H9 (cell line): ENCODE measurements at regions not wholly inside any gene's neighbourhood (a gene's known extent, or its start where the extent isn't known, plus 50 kb on each side); places are given as distances from the start of the nearest gene placed in this dataset.

Experiments
- DNase-seq: peaks from one replicate; pipeline ENCODE4 v3.0.0-alpha.2; 2017
- H2AFZ ChIP-seq: one replicate; pipeline ENCODE4 v1.6.1; 2013; ENCODE audit warnings: mild to moderate bottlenecking, low read length, control low read depth, moderate library complexity
- H2AK5ac ChIP-seq: 2 replicates; pipeline ENCODE4 v1.6.1; 2013; ENCODE audit warnings: low read length, control low read depth, mixed read lengths; ENCODE audit not compliant: insufficient read length
- H2BK120ac ChIP-seq: one replicate; pipeline ENCODE4 v1.6.1; 2013; ENCODE audit warnings: low read depth, mild to moderate bottlenecking, low read length, control low read depth, inconsistent platforms; ENCODE audit not compliant: poor library complexity, severe bottlenecking
- H2BK12ac ChIP-seq: 2 replicates; pipeline ENCODE4 v1.6.1; 2013; ENCODE audit warnings: low read length, control low read depth, mixed read lengths, low read depth; ENCODE audit not compliant: insufficient read length
- H2BK15ac ChIP-seq: 2 replicates; pipeline ENCODE4 v1.6.1; 2013; ENCODE audit warnings: low read depth, low read length, control low read depth
- H2BK20ac ChIP-seq: one replicate; pipeline ENCODE4 v1.6.1; 2013; ENCODE audit warnings: low read depth, mild to moderate bottlenecking, low read length, control low read depth, inconsistent platforms; ENCODE audit not compliant: poor library complexity, severe bottlenecking
- H2BK5ac ChIP-seq: 2 replicates; pipeline ENCODE4 v1.6.1; 2013; ENCODE audit warnings: low read length, control low read depth, mixed read lengths; ENCODE audit not compliant: insufficient read length
- H3K14ac ChIP-seq: 2 replicates; pipeline ENCODE4 v1.6.1; 2013; ENCODE audit warnings: low read length, control low read depth; ENCODE audit not compliant: insufficient read depth
- H3K18ac ChIP-seq: 2 replicates; pipeline ENCODE4 v1.6.1; 2013; ENCODE audit warnings: low read depth, mild to moderate bottlenecking, mixed read lengths, low read length, control low read depth; ENCODE audit not compliant: insufficient read length
- H3K23ac ChIP-seq: 2 replicates; pipeline ENCODE4 v1.6.1; 2013; ENCODE audit warnings: low read length, control low read depth, mixed read lengths, low read depth; ENCODE audit not compliant: insufficient read length
- H3K23me2 ChIP-seq: 2 replicates; pipeline ENCODE4 v1.6.1; 2013; ENCODE audit warnings: low read depth, mild to moderate bottlenecking, mixed read lengths, low read length, control low read depth; ENCODE audit not compliant: insufficient read length, poor library complexity, severe bottlenecking
- H3K27ac ChIP-seq: 2 replicates; pipeline ENCODE4 v1.5.1; 2013; ENCODE audit warnings: low read length, control low read depth, mixed read lengths, low read depth; ENCODE audit not compliant: insufficient read length
- H3K27me3 ChIP-seq: 2 replicates; pipeline ENCODE4 v1.6.1; 2013; ENCODE audit warnings: low read length, control low read depth, inconsistent platforms; ENCODE audit not compliant: insufficient read depth
- H3K4ac ChIP-seq: 2 replicates; pipeline ENCODE4 v1.6.1; 2013; ENCODE audit warnings: low read depth, mild to moderate bottlenecking, control low read depth, inconsistent platforms, low read length, moderate library complexity
- H3K4me1 ChIP-seq: 2 replicates; pipeline ENCODE4 v1.6.1; 2013; ENCODE audit warnings: low read length, control low read depth, inconsistent platforms; ENCODE audit not compliant: insufficient read depth
- H3K4me2 ChIP-seq: 2 replicates; pipeline ENCODE4 v1.6.1; 2013; ENCODE audit warnings: low read length, control low read depth, mixed read lengths; ENCODE audit not compliant: insufficient read length, insufficient read depth
- H3K56ac ChIP-seq: 2 replicates; pipeline ENCODE4 v1.6.1; 2013; ENCODE audit warnings: low read depth, mild to moderate bottlenecking, mixed read lengths, low read length, control low read depth; ENCODE audit not compliant: insufficient read length
- H3K79me1 ChIP-seq: 2 replicates; pipeline ENCODE4 v1.6.1; 2013; ENCODE audit warnings: low read depth, mild to moderate bottlenecking, moderate library complexity, low read length, control low read depth, inconsistent platforms; ENCODE audit not compliant: insufficient read depth, poor library complexity, severe bottlenecking
- H3K79me2 ChIP-seq: 2 replicates; pipeline ENCODE4 v1.6.1; 2013; ENCODE audit warnings: low read length, control low read depth, inconsistent platforms; ENCODE audit not compliant: insufficient read depth
- H3K9ac ChIP-seq: 2 replicates; pipeline ENCODE4 v1.6.1; 2013; ENCODE audit warnings: low read length, control low read depth, mixed read lengths; ENCODE audit not compliant: insufficient read length; ENCODE audit errors: extremely low read depth
- H3K9me3 ChIP-seq: one replicate; pipeline ENCODE4 v1.6.1; 2013; ENCODE audit warnings: low read depth, low read length, inconsistent platforms; ENCODE audit not compliant: control insufficient read depth
- H3T11ph ChIP-seq: one replicate; pipeline ENCODE4 v1.6.1; 2013; ENCODE audit warnings: mild to moderate bottlenecking, low read length, control low read depth, inconsistent platforms
- H4K20me1 ChIP-seq: one replicate; pipeline ENCODE4 v1.6.1; 2013; ENCODE audit not compliant: control insufficient read depth, insufficient read length, insufficient read depth
- H4K5ac ChIP-seq: 2 replicates; pipeline ENCODE4 v1.6.1; 2013; ENCODE audit warnings: low read depth, mild to moderate bottlenecking, mixed read lengths, low read length, control low read depth; ENCODE audit not compliant: insufficient read length
- H4K8ac ChIP-seq: replicated peaks from 2 replicates; pipeline ENCODE4 v1.6.1; 2013; ENCODE audit warnings: low read length, control low read depth, mixed read lengths, low read depth; ENCODE audit not compliant: insufficient read length
- H4K91ac ChIP-seq: 2 replicates; pipeline ENCODE4 v1.6.1; 2013; ENCODE audit warnings: low read depth, mild to moderate bottlenecking, moderate library complexity, mixed read lengths, low read length, control low read depth; ENCODE audit not compliant: insufficient read length
- H3K27ac Mint-ChIP-seq, 3 experiments: 2 replicates in 2 of 3; 3 replicates in 1 of 3; pipeline ENCODE4 v1.8.0; 2020 to 2021; ENCODE audit warnings: mixed read lengths in 3 of 3, mild to moderate bottlenecking in 1 of 3, moderate library complexity in 1 of 3
- H3K27me3 Mint-ChIP-seq: 2 replicates; pipeline ENCODE4 v1.8.0; 2021; ENCODE audit warnings: low read depth, mild to moderate bottlenecking, moderate library complexity, mixed read lengths
- H3K36me3 Mint-ChIP-seq, 3 experiments: 2 replicates in 2 of 3; 3 replicates in 1 of 3; pipeline ENCODE4 v1.8.0; 2020 to 2021; ENCODE audit warnings: low read depth in 3 of 3, mixed read lengths in 3 of 3; ENCODE audit not compliant: insufficient read depth in 1 of 3
- H3K4me1 Mint-ChIP-seq, 2 experiments: 2 replicates each; pipeline ENCODE4 v1.8.0; 2020; ENCODE audit warnings: mixed read lengths in 2 of 2
- H3K4me3 Mint-ChIP-seq, 2 experiments: 2 replicates in 1 of 2; 3 replicates in 1 of 2; pipeline ENCODE4 v1.8.0; 2020 to 2021; ENCODE audit warnings: mild to moderate bottlenecking in 2 of 2, mixed read lengths in 2 of 2, moderate library complexity in 1 of 2
- H3K9me3 Mint-ChIP-seq, 2 experiments: 2 replicates in 1 of 2; 3 replicates in 1 of 2; pipeline ENCODE4 v1.8.0; 2020; ENCODE audit warnings: mild to moderate bottlenecking in 2 of 2, mixed read lengths in 2 of 2, moderate library complexity in 1 of 2
- CTCF ChIP-seq: fragments of 200-600 bp; sonication (generic); conservative IDR thresholded peaks from 3 replicates; pipeline ENCODE4 v1.8.0; 2021; ENCODE audit warnings: antibody characterized with exemption, mild to moderate bottlenecking
- WGBS: extraction: QIAGEN DNeasy Blood & Tissue Kit; methylation state at CpG from one replicate; pipeline ENCODE4 v1.1.7; 2013; ENCODE audit warnings: missing lambda C conversion rate, low lambda C conversion rate, mixed read lengths; ENCODE audit not compliant: insufficient read length; ENCODE audit errors: extremely low coverage; 5-methylcytosine and 5-hydroxymethylcytosine counted together

GRCh38 chr11:42802201-42802899 lies 509.4 kb upstream of the API5 start:
- no peak overlapping the region for H2BK5ac ChIP-seq
- no peaks in the 10 kb centered on the region for H3K79me1 ChIP-seq
- H3K9me3 ChIP-seq: no peaks in the 10 kb centered on the region
- Mint-ChIP-seq H3K4me3 (no peak overlapping the region), H3K4me1 (no peaks in the 10 kb centered on the region), H3K36me3 (no peaks in the 10 kb centered on the region; a peak in 1 of 7 replicates), H3K27ac (no peak overlapping the region), H3K27me3 (no peaks in the 10 kb centered on the region), H3K9me3 (peaks cover 0 to 2% of the 10 kb centered on the region in 2 experiments; a peak in 1 of 5 replicates)
- H3K4ac ChIP-seq: no peak overlapping the region
- no peaks in the 10 kb centered on the region for H3K27me3 ChIP-seq
- H3K4me1 ChIP-seq: no peaks in the 10 kb centered on the region; the same call in 1 of the 2 replicates
- H3K4me2 ChIP-seq: no peak overlapping the region
- no peak overlapping the region for H3K27ac ChIP-seq
- no peak overlapping the region for H2BK15ac ChIP-seq
- H2AFZ ChIP-seq: no peak overlapping the region
- H2BK12ac ChIP-seq: no peak overlapping the region
- TF ChIP-seq CTCF: no peak
- WGBS: no CpG with 5 or more reads among the region's 6 CpGs
- no peak overlapping the region for H3K23ac ChIP-seq
- no peak overlapping the region for H3K18ac ChIP-seq
- no peak overlapping the region for H3K56ac ChIP-seq
- no peaks in the 10 kb centered on the region for H3K79me2 ChIP-seq
- no peak overlapping the region for H4K91ac ChIP-seq
- H2AK5ac ChIP-seq: no peak overlapping the region
- no peak overlapping the region for H4K5ac ChIP-seq
- H2BK20ac ChIP-seq: no peak overlapping the region
- no peak overlapping the region for H3T11ph ChIP-seq
- no peaks in the 10 kb centered on the region for H3K23me2 ChIP-seq
- DNase-seq: no peak
- no peak overlapping the region for H4K8ac ChIP-seq
- no peak overlapping the region for H3K14ac ChIP-seq
- H4K20me1 ChIP-seq: no peaks in the 10 kb centered on the region
- H3K9ac ChIP-seq: no peak overlapping the region
- H2BK120ac ChIP-seq: no peak overlapping the region
